ENCODE measurements at regions not wholly inside any gene's neighbourhood (a gene's known extent, or its start where the extent isn't known, plus 50 kb on each side); places are given as distances from the start of the nearest gene placed in this dataset.

DNA sequence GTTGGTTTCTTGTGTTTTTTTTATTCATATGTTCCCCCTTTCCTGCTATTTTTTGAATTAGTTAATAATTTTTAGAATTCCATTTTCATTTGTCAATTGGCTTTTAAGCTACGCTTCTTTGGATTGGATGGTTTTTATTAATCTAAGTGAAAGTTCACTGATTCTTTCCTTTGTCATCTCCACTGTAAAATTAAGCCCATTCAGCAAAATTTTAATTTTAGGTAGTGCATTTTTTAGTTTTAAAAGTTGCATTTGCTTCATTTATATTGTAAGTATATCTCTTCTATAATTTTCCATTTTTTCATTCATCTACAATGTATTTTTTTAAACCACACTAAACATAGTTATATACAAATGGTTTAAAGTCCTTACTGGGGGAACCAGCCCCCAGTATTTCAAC lies 417.3 kb upstream of the HTR2C start:
- TF ChIP-seq, protein P1, sequence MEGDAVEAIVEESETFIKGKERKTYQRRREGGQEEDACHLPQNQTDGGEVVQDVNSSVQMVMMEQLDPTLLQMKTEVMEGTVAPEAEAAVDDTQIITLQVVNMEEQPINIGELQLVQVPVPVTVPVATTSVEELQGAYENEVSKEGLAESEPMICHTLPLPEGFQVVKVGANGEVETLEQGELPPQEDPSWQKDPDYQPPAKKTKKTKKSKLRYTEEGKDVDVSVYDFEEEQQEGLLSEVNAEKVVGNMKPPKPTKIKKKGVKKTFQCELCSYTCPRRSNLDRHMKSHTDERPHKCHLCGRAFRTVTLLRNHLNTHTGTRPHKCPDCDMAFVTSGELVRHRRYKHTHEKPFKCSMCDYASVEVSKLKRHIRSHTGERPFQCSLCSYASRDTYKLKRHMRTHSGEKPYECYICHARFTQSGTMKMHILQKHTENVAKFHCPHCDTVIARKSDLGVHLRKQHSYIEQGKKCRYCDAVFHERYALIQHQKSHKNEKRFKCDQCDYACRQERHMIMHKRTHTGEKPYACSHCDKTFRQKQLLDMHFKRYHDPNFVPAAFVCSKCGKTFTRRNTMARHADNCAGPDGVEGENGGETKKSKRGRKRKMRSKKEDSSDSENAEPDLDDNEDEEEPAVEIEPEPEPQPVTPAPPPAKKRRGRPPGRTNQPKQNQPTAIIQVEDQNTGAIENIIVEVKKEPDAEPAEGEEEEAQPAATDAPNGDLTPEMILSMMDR (IDR thresholded peaks at IDR 0.05; ENCODE audit: low read length) = no peak
- no peak for TF ChIP-seq EZH2 (IDR thresholded peaks at IDR 0.05; ENCODE audit: borderline replicate concordance, low read length)
- Histone ChIP-seq H4K20me1 (ENCODE audit: insufficient read depth, low read length) (no peaks in the 10 kb centered on the region), H3K27ac (ENCODE audit: low read depth, low read length, poor library complexity, severe bottlenecking) (no peak overlapping the region), H3K4me2 (ENCODE audit: low read length) (no peak overlapping the region), H2AFZ (ENCODE audit: low read length) (no peak overlapping the region), H3K27me3 (ENCODE audit: insufficient read depth, low read length) (no peaks in the 10 kb centered on the region), H3K9ac (ENCODE audit: low read length) (no peak overlapping the region), H3K79me2 (ENCODE audit: insufficient read depth, low read length) (no peaks in the 10 kb centered on the region), H3K36me3 (ENCODE audit: insufficient read depth, low read length) (no peaks in the 10 kb centered on the region), H3K4me3 (ENCODE audit: low read depth, low read length, poor library complexity, severe bottlenecking) (no peak overlapping the region), H3K4me1 (ENCODE audit: insufficient read depth, low read length, severe bottlenecking) (no peaks in the 10 kb centered on the region), H3F3A (ENCODE audit: insufficient read depth, low read length) (no peaks in the 10 kb centered on the region), H3K9me2 (ENCODE audit: low read depth, low read length) (no peaks in the 10 kb centered on the region), H3K9me3 (ENCODE audit: low read length) (no peaks in the 10 kb centered on the region)

DNA sequence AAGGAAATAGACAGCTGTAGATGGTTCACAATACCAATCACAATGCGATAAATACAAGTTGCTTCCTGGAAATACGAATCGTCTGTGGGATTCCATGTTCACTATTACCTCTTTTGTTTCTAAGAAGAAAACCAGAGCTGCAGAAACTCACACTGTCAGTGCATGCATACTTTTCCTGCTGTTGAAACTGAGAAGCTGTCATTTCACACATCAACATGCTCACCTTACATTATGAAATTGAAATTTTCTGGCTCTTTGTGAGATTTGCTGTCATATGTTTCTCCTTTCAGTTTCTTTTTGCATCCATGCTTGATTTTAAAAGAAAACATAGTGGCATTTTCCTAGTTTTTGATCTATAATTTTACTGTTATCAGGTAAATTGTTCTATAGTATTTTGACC lies 418.3 kb upstream of the HTR2C start:
- Histone ChIP-seq H3K27me3 (ENCODE audit: insufficient read depth, low read length) (no peaks in the 10 kb centered on the region), H3K79me2 (ENCODE audit: insufficient read depth, low read length) (no peaks in the 10 kb centered on the region), H3K4me2 (ENCODE audit: low read length) (no peak overlapping the region), H3K9me3 (ENCODE audit: low read length) (no peaks in the 10 kb centered on the region), H4K20me1 (ENCODE audit: insufficient read depth, low read length) (no peaks in the 10 kb centered on the region), H3F3A (ENCODE audit: insufficient read depth, low read length) (no peaks in the 10 kb centered on the region), H2AFZ (ENCODE audit: low read length) (no peak overlapping the region), H3K27ac (ENCODE audit: low read depth, low read length, poor library complexity, severe bottlenecking) (no peak overlapping the region), H3K4me1 (ENCODE audit: insufficient read depth, low read length, severe bottlenecking) (no peaks in the 10 kb centered on the region), H3K9me2 (ENCODE audit: low read depth, low read length) (no peaks in the 10 kb centered on the region), H3K9ac (ENCODE audit: low read length) (no peak overlapping the region), H3K4me3 (ENCODE audit: low read depth, low read length, poor library complexity, severe bottlenecking) (no peak overlapping the region), H3K36me3 (ENCODE audit: insufficient read depth, low read length) (no peaks in the 10 kb centered on the region)
- no peak for TF ChIP-seq EZH2 (IDR thresholded peaks at IDR 0.05; ENCODE audit: borderline replicate concordance, low read length)
- TF ChIP-seq, protein P1 (IDR thresholded peaks at IDR 0.05; ENCODE audit: low read length) = no peak

DNA sequence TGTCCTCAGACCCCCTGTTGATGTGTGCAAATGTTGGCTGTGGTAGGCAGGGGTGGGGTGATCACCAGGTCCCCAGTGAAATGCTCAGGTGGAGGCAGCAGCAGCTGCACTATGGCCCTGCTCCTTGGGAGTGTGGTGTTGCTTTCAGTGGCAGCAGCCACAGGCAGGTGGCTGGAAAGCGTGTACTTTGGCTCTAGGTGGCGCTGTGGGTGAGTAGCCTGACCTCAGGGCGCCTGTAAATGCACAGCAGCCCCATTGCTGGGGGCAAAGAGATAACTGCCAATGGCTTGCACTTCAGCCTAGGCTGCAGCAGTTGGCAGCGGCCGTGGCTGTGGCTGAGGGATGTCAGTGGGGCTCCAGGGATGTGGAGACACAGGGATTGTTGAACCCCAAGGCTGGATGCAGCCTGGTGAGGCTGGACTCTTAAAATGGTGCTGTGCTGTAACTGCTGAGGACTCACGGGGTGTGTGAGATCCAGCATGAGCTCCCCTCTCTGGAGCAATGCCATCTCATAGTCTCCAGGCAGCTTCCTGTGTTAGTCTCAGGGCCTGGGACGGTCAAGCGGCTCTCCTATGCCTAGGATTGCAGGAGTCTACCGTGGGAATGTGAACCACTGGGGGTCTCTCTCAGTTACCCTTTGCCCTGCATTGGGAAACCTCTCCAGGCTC lies 421.7 kb upstream of the HTR2C start:
- no peak overlapping the region for H3K9ac ChIP-seq (ENCODE audit: low read length)
- no peaks in the 10 kb centered on the region for H3K9me3 ChIP-seq (ENCODE audit: low read length)

More for the DNA sequence above, 421.7 kb upstream of the HTR2C start:
- Histone ChIP-seq H4K20me1 (ENCODE audit: insufficient read depth, low read length) (no peaks in the 10 kb centered on the region), H3K27me3 (ENCODE audit: insufficient read depth, low read length) (no peaks in the 10 kb centered on the region), H3K4me2 (ENCODE audit: low read length) (no peak overlapping the region), H3K4me1 (ENCODE audit: insufficient read depth, low read length, severe bottlenecking) (no peaks in the 10 kb centered on the region), H3K9me2 (ENCODE audit: low read depth, low read length) (no peaks in the 10 kb centered on the region), H3K27ac (ENCODE audit: low read depth, low read length, poor library complexity, severe bottlenecking) (no peak overlapping the region), H3F3A (ENCODE audit: insufficient read depth, low read length) (no peaks in the 10 kb centered on the region), H2AFZ (ENCODE audit: low read length) (no peak overlapping the region), H3K36me3 (ENCODE audit: insufficient read depth, low read length) (no peaks in the 10 kb centered on the region), H3K79me2 (ENCODE audit: insufficient read depth, low read length) (no peaks in the 10 kb centered on the region), H3K4me3 (ENCODE audit: low read depth, low read length, poor library complexity, severe bottlenecking) (no peak overlapping the region)
- TF ChIP-seq EZH2 (IDR thresholded peaks at IDR 0.05; ENCODE audit: borderline replicate concordance, low read length) = no peak
- TF ChIP-seq, protein P1 (IDR thresholded peaks at IDR 0.05; ENCODE audit: low read length) = peak; percentile 30; the same call in 1 of the 2 replicates

Measured in OCI-LY1 (cell line).